ENCODE measurements at regions not wholly inside any gene's neighbourhood (a gene's known extent, or its start where the extent isn't known, plus 50 kb on each side); places are given as distances from the start of the nearest gene placed in this dataset.

DNA sequence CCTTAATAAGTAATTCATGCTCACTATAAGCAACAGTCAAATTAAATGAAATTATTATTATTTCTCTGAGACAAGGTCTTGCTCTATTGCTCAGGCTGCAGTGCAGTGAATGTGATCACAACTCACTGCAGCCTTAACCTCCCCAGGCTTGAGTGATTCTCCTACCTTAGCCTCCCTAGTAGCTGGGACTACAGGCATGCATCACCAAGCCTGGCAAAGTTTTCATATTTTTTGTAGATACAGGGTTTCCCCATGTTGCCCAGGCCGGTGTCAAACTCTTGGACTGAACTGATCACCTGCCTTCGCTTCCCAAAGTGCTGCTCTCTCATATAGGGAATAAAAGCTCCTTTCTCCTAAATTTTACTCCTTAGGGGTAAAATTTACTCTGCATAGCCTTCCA is 74.9 kb upstream of the GAREM1 start:
- intact Hi-C loops (cut with DNase I; ENCODE audit: low total_unique reads) = no loop called here
- WGBS, 2 donors = 90 to 93% methylated on average over 2 of the region's 2 CpGs

DNA sequence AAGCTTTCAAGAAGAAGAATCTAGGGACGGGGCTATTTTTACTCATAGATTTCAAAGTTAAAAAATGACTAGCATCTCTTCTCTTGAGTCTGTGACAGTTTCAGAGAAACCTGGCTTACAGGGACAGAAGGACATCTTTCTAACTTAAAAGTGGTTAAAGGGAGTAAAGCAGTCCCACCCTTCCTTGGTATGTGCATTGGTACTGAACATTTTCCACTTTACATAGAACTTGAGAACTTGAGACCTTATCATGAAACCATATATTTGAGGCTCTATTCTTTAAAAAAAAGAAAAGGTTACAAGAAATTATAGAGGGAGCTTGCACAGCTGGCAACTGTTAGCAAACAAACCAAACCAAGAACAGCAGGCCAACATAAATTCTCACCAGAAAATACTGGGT is 73.4 kb upstream of the GAREM1 start:
- intact Hi-C loops (cut with DNase I; ENCODE audit: low total_unique reads) = no loop called here
- WGBS, 2 donors = 69 to 92% methylated on average over 1 of the region's 1 CpG
- no peak for DNase-seq (ENCODE audit: low spot score in 2 of 2)
- TF ChIP-seq POLR2A (IDR thresholded peaks at IDR 0.05) = no peak
- TF ChIP-seq, protein P1, sequence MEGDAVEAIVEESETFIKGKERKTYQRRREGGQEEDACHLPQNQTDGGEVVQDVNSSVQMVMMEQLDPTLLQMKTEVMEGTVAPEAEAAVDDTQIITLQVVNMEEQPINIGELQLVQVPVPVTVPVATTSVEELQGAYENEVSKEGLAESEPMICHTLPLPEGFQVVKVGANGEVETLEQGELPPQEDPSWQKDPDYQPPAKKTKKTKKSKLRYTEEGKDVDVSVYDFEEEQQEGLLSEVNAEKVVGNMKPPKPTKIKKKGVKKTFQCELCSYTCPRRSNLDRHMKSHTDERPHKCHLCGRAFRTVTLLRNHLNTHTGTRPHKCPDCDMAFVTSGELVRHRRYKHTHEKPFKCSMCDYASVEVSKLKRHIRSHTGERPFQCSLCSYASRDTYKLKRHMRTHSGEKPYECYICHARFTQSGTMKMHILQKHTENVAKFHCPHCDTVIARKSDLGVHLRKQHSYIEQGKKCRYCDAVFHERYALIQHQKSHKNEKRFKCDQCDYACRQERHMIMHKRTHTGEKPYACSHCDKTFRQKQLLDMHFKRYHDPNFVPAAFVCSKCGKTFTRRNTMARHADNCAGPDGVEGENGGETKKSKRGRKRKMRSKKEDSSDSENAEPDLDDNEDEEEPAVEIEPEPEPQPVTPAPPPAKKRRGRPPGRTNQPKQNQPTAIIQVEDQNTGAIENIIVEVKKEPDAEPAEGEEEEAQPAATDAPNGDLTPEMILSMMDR (IDR thresholded peaks at IDR 0.05) = no peak
- no peak overlapping the region for H3K4me3 ChIP-seq (ENCODE audit: low read depth, poor library complexity, severe bottlenecking)

More for the DNA sequence above, 74.9 kb upstream of the GAREM1 start:
- DNase-seq (ENCODE audit: low spot score in 2 of 2) = no peak
- no peak for TF ChIP-seq POLR2A (IDR thresholded peaks at IDR 0.05)
- H3K4me3 ChIP-seq (ENCODE audit: low read depth, poor library complexity, severe bottlenecking) = no peak overlapping the region

DNA sequence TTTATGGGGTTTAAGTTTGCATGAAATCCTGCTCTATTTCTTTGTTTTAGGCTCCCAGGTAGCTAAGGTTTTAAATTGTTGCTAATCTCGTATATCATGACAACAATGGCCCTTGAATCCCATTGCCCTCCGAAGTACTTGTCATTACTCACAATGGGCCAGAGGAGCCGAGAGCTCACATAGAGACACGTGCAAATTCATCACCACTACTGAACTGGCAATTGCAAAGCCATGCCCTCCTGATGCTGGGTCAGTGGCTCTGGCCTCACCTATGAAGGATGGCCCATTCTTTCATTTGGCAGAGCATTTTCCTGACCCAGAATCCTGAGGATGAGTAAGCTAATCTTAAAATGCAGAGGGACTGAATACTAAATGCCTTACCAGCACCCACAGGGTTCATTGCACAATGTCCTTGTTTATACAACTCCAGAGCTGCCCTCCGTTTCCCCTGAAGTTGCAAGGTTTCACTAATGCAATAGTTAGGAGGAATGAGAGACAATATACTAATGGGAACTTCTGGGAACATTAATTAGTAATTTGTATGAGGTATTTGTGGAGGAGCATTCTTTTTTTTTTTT is 71.6 kb upstream of the GAREM1 start:
- WGBS, 2 donors = 67 to 79% methylated on average over 5 of the region's 5 CpGs
- DNase-seq (ENCODE audit: low spot score in 2 of 2) = no peak
- TF ChIP-seq POLR2A (IDR thresholded peaks at IDR 0.05) = no peak
- TF ChIP-seq, protein P1 (IDR thresholded peaks at IDR 0.05) = no peak
- no peak overlapping the region for H3K4me3 ChIP-seq (ENCODE audit: low read depth, poor library complexity, severe bottlenecking)
- intact Hi-C loops (cut with DNase I; ENCODE audit: low total_unique reads) = no loop called here

DNA sequence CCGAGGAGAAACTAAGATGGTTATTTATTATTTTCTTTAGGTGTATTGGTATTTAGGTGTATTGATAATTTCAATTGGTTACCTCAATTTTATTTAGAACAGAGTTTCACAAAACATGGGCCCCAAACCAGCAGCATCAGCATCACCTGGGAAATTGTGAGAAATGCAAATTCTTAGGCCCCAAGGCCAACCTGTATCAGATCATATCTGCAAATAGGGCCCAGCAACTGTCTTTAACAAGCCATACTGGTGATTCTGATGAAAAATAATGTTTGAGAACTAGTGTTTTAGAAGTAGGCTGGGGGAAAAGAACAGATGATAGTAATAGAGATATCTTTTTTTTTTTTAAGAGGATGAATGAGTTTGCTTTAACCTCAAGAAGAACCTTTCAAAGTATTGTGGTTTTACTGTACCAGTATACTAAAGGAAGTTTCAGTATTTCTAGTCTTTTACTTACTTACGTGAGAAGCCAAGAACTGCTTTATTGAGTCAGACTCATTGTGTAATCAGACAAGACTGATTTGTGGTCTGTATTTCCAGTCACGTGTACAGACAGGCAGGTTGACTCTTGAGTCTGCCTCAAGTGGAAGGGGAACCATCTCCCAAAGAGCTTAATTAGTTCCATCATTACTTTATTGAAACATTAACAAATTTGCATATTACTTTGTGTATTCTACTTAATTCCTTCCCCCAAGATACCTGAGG is 60.4 kb upstream of the GAREM1 start:
- intact Hi-C loops (cut with DNase I; ENCODE audit: low total_unique reads) = no loop called here
- no peak overlapping the region for H3K4me3 ChIP-seq (ENCODE audit: low read depth, poor library complexity, severe bottlenecking)
- WGBS, 2 donors = 35 to 44% methylated on average over 3 of the region's 3 CpGs
- DNase-seq (ENCODE audit: low spot score in 2 of 2) = no peak
- TF ChIP-seq, protein P1 (IDR thresholded peaks at IDR 0.05) = no peak
- TF ChIP-seq POLR2A (IDR thresholded peaks at IDR 0.05) = no peak

DNA sequence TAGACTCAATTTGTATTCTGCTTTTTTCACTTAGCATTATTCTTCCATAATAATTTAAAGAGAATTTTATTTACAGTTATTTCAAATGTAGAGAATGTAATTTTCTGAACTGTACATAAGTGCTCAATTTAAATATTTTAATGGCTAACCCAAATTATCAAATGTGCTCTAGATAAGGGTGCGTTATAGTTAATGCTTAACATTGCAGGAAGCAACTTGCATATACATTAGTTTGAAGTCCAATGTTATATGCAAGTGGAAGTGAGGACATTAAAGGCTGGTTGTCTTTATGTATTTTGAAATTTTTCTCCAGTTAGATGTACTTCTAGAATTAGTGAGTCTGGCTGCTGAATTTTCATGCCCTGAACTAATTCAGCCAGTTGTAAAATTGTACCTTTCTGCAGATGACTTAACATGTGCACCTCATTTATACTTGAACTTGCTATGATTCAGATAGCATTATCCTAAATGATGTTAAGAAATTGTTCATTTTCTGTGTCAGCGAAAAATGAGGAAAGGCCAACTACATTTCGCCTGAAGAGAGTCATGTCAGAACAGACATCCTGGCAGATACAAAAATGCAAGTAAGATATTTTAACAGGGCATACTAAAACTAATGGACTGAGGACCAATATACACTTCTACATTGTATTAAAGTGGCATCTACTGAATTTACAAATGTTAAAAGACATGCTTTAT is 59.2 kb upstream of the GAREM1 start:
- no peak overlapping the region for H3K4me3 ChIP-seq (ENCODE audit: low read depth, poor library complexity, severe bottlenecking)
- 50 to 67% methylated on average over 3 of the region's 3 CpGs for WGBS, 2 donors
- no peak for DNase-seq (ENCODE audit: low spot score in 2 of 2)
- intact Hi-C loops (cut with DNase I; ENCODE audit: low total_unique reads) = no loop called here
- TF ChIP-seq, protein P1 (IDR thresholded peaks at IDR 0.05) = no peak
- TF ChIP-seq POLR2A (IDR thresholded peaks at IDR 0.05) = no peak

DNA sequence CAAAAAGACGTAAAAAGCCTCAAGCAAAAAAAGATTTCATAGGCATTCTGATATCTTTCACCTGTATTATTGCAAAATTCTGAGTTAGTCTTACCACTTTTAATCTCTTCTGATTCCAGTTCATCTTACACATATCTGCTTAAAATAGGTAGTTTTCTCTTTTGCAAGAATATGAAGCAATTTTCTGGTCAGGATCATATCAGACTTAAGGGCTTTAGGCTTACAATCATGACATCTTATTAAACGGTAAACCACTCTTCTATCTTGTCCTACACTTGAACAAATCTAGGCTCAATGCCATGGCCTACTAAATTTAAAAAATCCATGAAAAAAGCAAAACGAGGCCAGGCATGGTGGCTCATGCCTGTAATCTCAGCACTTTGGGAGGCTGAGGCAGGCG is 50.1 kb upstream of the GAREM1 start:
- H3K4me3 ChIP-seq (ENCODE audit: low read depth, poor library complexity, severe bottlenecking) = no peak overlapping the region
- TF ChIP-seq, protein P1 (IDR thresholded peaks at IDR 0.05) = no peak
- TF ChIP-seq POLR2A (IDR thresholded peaks at IDR 0.05) = no peak
- 73 to 77% methylated on average over 4 of the region's 4 CpGs for WGBS, 2 donors
- no peak for DNase-seq (ENCODE audit: low spot score in 2 of 2)
- intact Hi-C loops (cut with DNase I; ENCODE audit: low total_unique reads) = no loop called here
